Bronchial epithelial cell (primary cell): ENCODE measurements at regions not wholly inside any gene's neighbourhood (a gene's known extent, or its start where the extent isn't known, plus 50 kb on each side); places are given as distances from the start of the nearest gene placed in this dataset.

Experiments
- DNase-seq: peaks from one replicate; pipeline ENCODE4 v3.0.0-alpha.2; 2010; ENCODE audit warnings: low read depth
- FAIRE-seq: peaks from 2 replicates; lab custom pipeline; 2011; peaks lifted over from hg19 to GRCh38; lab: Jason Lieb, UNC
- H3K27me3 ChIP-seq: 2 replicates; pipeline ENCODE4 v1.5.1; 2011; ENCODE audit warnings: low read length; ENCODE audit not compliant: control insufficient read depth, insufficient read depth
- H3K36me3 ChIP-seq: 2 replicates; pipeline ENCODE4 v1.5.1; 2011; ENCODE audit warnings: low read length; ENCODE audit not compliant: control insufficient read depth, insufficient read depth
- H3K4me3 ChIP-seq: 2 replicates; pipeline ENCODE4 v1.5.1; 2011; ENCODE audit warnings: mild to moderate bottlenecking, low read depth, low read length, control low read depth
- TF ChIP-seq, protein P1 (sequence below): IDR thresholded peaks from 2 replicates; pipeline ENCODE4 v1.5.1; 2011; ENCODE audit warnings: mild to moderate bottlenecking, moderate library complexity, low read length, control low read depth, inconsistent platforms; ENCODE audit not compliant: insufficient read depth, severe bottlenecking

DNA sequence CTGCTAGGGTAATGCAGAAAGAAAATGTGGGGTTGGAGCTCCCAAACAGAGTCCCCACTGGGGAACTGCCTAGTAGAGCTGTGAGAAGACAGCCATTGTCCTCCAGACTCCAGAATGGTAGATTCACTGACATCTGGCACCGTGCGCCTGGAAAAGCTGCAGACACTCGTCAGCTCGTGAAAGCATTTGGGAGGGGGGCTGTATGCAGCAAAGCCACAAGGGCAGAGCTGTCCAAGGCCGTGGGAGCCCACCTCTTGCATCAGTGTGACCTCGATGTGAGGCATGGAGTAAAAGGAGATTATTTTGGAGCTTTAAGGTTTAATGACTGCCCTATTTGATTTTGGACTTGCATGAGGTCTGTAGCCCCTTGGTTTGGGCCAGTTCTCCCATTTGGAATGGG lies 242.9 kb downstream of the VGLL3 start:
- TF ChIP-seq, protein P1, sequence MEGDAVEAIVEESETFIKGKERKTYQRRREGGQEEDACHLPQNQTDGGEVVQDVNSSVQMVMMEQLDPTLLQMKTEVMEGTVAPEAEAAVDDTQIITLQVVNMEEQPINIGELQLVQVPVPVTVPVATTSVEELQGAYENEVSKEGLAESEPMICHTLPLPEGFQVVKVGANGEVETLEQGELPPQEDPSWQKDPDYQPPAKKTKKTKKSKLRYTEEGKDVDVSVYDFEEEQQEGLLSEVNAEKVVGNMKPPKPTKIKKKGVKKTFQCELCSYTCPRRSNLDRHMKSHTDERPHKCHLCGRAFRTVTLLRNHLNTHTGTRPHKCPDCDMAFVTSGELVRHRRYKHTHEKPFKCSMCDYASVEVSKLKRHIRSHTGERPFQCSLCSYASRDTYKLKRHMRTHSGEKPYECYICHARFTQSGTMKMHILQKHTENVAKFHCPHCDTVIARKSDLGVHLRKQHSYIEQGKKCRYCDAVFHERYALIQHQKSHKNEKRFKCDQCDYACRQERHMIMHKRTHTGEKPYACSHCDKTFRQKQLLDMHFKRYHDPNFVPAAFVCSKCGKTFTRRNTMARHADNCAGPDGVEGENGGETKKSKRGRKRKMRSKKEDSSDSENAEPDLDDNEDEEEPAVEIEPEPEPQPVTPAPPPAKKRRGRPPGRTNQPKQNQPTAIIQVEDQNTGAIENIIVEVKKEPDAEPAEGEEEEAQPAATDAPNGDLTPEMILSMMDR, result no peak
- Histone ChIP-seq H3K36me3 (no peaks in the 10 kb centered on the region), H3K4me3 (no peak overlapping the region), H3K27me3 (no peaks in the 10 kb centered on the region)
- no peak for FAIRE-seq
- no peak for DNase-seq

DNA sequence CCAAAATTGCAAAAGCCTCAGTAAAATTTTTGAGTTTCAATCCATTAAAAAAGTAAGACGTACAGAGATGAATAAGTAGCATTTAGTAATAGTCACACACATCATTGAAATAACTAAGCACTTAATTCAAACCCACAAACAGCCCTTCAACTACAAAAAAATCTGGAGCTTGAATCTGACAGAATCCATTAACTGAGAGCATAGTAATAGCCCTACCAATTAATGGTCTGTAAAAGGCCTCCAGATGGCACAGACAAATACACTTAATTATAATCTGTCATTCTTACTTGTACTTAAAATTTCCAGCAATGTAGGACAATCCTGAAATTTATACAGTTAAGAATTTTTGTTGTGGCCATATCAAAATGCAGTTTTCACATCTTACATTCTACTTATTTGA lies 246.9 kb downstream of the VGLL3 start:
- Histone ChIP-seq H3K27me3 (no peaks in the 10 kb centered on the region), H3K4me3 (no peak overlapping the region), H3K36me3 (no peaks in the 10 kb centered on the region)
- TF ChIP-seq, protein P1, result no peak
- DNase-seq, result no peak
- no peak for FAIRE-seq

DNA sequence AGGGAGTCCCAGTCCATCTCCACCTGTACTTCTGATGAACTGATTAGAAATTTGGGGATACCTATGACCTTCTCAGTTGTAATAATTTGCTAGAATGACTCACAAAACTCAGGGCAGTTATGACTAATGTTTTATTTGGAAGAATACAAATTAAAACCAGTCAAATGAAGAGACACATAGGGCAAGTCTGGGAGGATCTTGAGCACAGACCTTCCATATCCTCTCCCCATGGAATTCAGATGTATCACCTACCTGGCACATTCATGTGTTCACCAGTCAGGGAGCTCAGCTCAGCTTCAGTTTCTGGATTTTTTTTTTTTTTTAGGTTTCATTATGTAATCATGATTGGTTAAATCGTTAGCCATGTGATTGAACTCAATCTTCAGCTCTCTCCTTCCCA lies 247.7 kb downstream of the VGLL3 start:
- DNase-seq (peak; percentile 19), FAIRE-seq (no peak)
- Histone ChIP-seq H3K4me3 (no peak overlapping the region), H3K36me3 (no peaks in the 10 kb centered on the region), H3K27me3 (no peaks in the 10 kb centered on the region)
- TF ChIP-seq, protein P1, result no peak

DNA sequence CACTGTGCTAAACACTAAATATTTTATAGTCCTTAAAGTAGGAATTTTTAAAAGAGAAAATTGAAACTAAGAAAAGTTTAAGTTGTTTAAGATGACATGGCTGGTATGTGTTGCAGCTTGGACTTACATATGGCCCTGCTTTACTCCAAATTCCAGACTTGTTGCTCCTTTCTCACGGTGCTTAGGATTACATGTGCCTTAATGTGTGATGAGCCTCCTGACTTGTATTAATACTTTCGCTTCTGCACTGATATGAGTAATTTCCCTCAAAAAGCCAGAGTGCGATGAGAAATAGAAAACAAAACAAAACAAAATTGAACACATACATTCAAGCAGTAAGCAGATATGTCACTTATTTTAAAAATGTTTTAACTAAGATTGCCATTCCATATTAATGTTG lies 250.2 kb downstream of the VGLL3 start:
- Histone ChIP-seq H3K4me3 (no peak overlapping the region), H3K36me3 (no peaks in the 10 kb centered on the region), H3K27me3 (no peaks in the 10 kb centered on the region)
- TF ChIP-seq, protein P1, result no peak
- no peak for FAIRE-seq
- DNase-seq, result no peak

DNA sequence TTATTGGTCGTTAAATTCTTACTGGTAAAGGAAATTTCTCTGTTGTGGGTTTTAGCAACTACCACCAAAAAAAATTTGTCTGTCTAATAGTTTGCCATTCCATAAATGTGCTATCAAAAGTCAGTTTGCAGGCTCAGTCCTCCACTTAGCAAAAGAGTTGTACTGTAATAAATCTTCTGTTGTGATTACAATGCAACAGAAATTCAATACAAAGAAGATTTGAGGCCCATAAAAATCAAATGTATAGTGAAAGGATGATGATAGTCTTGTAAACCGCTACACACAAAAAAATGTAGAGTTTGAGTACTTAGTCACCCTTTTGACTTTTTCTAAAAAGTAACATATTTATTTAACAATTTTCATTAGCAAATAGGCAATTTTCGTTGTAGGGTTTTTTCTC lies 251.7 kb downstream of the VGLL3 start:
- Histone ChIP-seq H3K36me3 (no peaks in the 10 kb centered on the region), H3K27me3 (no peaks in the 10 kb centered on the region), H3K4me3 (no peak overlapping the region)
- DNase-seq, result no peak
- TF ChIP-seq, protein P1, result no peak
- no peak for FAIRE-seq

DNA sequence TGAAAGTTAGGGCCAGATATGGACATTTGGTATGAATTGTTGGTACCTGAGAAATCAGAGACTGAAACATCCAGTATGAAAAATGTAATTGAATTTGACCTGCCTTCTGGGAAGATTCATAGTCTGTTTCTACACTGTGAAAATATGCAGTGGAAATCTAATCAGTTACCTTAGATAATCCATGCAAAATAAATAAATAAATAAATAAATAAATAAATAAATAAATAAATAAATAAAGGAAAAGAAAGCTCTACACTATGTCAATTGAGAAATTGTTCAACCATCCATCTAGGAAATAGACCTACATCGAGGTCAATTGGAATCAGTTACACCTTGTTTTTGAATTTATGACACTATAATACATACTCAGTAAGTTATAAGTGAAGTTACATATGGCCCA lies 252.3 kb downstream of the VGLL3 start:
- DNase-seq, result no peak
- TF ChIP-seq, protein P1, result no peak
- no peak for FAIRE-seq
- Histone ChIP-seq H3K4me3 (no peak overlapping the region), H3K27me3 (no peaks in the 10 kb centered on the region), H3K36me3 (no peaks in the 10 kb centered on the region)
